ENCODE measurements at regions not wholly inside any gene's neighbourhood (a gene's known extent, or its start where the extent isn't known, plus 50 kb on each side); places are given as distances from the start of the nearest gene placed in this dataset.

DNA sequence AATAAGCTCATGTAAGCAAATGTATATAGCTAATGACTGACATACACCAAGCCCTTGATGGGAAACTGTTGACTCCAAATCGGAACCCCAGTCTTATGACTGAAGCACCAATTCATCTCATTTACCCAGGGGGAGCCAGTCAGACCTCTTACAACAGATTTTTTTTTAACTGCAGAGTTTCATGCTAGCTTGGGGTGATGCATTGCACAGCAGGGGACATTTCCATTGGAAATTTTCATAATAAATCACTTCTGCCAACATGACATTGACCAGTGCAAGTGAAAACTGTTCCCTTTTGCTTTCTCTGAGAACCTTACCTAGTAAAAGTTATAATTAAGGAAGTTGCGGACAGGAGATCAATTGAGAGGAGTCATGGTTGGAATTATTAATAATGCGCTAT is 137.0 kb upstream of the VWC2 start:
- CTCF ChIA-PET = no interaction called here
- dilution Hi-C loops (cut with HindIII; ENCODE audit: low sequenced_read_pairs, unreplicated experiment) = no loop called here

More for the DNA sequence above, 137.0 kb upstream of the VWC2 start:
- no CpG with 5 or more reads among the region's 3 CpGs for WGBS, 2 experiments (ENCODE audit: extremely low coverage in 2 of 2, insufficient read length in 1 of 2)
- H3K27me3 ChIP-seq (ENCODE audit: control insufficient read depth, insufficient read depth, low read length) = no peaks in the 10 kb centered on the region
- in situ Hi-C loops (cut with MboI; ENCODE audit: low sequenced_read_pairs) = no loop called here
- POLR2A ChIA-PET (ENCODE audit: unreplicated experiment) = no interaction called here
- no peak overlapping the region for H3K4me2 ChIP-seq (ENCODE audit: low read depth, low read length)
- no peaks in the 10 kb centered on the region for H3K36me3 ChIP-seq (ENCODE audit: control insufficient read depth, insufficient read depth, low read length)
- H3K14ac ChIP-seq (replicated peaks; ENCODE audit: low read depth, low read length) = no peak overlapping the region
- intact Hi-C loops (cut with micrococcal nuclease) = no loop called here
- TF ChIP-seq MXI1 (IDR thresholded peaks at IDR 0.05; ENCODE audit: borderline replicate concordance, low read depth, low read length) (no peak), USF2 (IDR thresholded peaks at IDR 0.05; ENCODE audit: low read depth, low read length) (no peak), FOS (IDR thresholded peaks at IDR 0.05; ENCODE audit: low read depth, low read length) (no peak), POLR2A (IDR thresholded peaks at IDR 0.05; ENCODE audit: low read depth, low read length) (no peak), CHD1 (IDR thresholded peaks at IDR 0.05; ENCODE audit: low read depth, low read length) (no peak), BHLHE40 (IDR thresholded peaks at IDR 0.05; ENCODE audit: low read depth, low read length) (no peak), CTCF (conservative IDR thresholded peaks at IDR 0.05; ENCODE audit: low read depth, low read length) (no peak), MAZ (IDR thresholded peaks at IDR 0.05; ENCODE audit: borderline replicate concordance, low read depth, low read length) (no peak), RAD21 (IDR thresholded peaks at IDR 0.05; ENCODE audit: low read length) (no peak), CEBPB (IDR thresholded peaks at IDR 0.05; ENCODE audit: low read depth, low read length) (no peak), RCOR1 (IDR thresholded peaks at IDR 0.05; ENCODE audit: insufficient replicate concordance, low read length) (no peak), NFE2L2 (IDR thresholded peaks at IDR 0.05; ENCODE audit: low read depth, low read length) (no peak), RFX5 (IDR thresholded peaks at IDR 0.05; ENCODE audit: low read depth, low read length) (no peak), SMC3 (IDR thresholded peaks at IDR 0.05; ENCODE audit: low read depth, low read length) (no peak), MAFK (IDR thresholded peaks at IDR 0.05; ENCODE audit: low read depth, low read length) (no peak)
- TF ChIP-seq, protein P1, sequence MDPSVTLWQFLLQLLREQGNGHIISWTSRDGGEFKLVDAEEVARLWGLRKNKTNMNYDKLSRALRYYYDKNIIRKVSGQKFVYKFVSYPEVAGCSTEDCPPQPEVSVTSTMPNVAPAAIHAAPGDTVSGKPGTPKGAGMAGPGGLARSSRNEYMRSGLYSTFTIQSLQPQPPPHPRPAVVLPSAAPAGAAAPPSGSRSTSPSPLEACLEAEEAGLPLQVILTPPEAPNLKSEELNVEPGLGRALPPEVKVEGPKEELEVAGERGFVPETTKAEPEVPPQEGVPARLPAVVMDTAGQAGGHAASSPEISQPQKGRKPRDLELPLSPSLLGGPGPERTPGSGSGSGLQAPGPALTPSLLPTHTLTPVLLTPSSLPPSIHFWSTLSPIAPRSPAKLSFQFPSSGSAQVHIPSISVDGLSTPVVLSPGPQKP (IDR thresholded peaks at IDR 0.05; ENCODE audit: borderline replicate concordance, low read depth, low read length) = no peak
- no peak for DNase-seq
- no peaks in the 10 kb centered on the region for H3K79me1 ChIP-seq (ENCODE audit: low read depth in 1 of 2, low read length in 2 of 2)
- no peak overlapping the region for H4K8ac ChIP-seq (ENCODE audit: low read depth in 2 of 2, low read length in 2 of 2)
- H2BK5ac ChIP-seq (ENCODE audit: low read depth, low read length, poor library complexity, severe bottlenecking) = no peak overlapping the region
- no peak overlapping the region for H4K91ac ChIP-seq (ENCODE audit: insufficient read depth, low read depth, low read length)
- H3K9me3 ChIP-seq (ENCODE audit: control insufficient read depth, insufficient read depth, low read length) = peaks cover 4% of the 10 kb centered on the region; the same call in 1 of the 2 replicates
- H3K9ac ChIP-seq (ENCODE audit: low read depth, low read length) = no peak overlapping the region
- H3K4me3 ChIP-seq (ENCODE audit: insufficient read depth, low read depth, low read length) = no peak overlapping the region
- H3K4me1 ChIP-seq (ENCODE audit: control insufficient read depth, insufficient read depth, low read length) = no peaks in the 10 kb centered on the region
- no peak overlapping the region for H2BK20ac ChIP-seq (ENCODE audit: low read depth, low read length)
- H2AK5ac ChIP-seq (ENCODE audit: low read depth, low read length) = no peak overlapping the region
- no peak for ATAC-seq (ENCODE audit: low read depth)
- H3K9me1 ChIP-seq (ENCODE audit: insufficient read depth, low read length) = no peaks in the 10 kb centered on the region
- no peak overlapping the region for H3K23ac ChIP-seq (ENCODE audit: low read depth, low read length)
- H3K27ac ChIP-seq (ENCODE audit: insufficient read depth, low read length) = no peak overlapping the region
- H2AFZ ChIP-seq (replicated peaks; ENCODE audit: low read length, poor library complexity) = no peak overlapping the region
- H4K20me1 ChIP-seq (ENCODE audit: insufficient read depth, low read length) = no peaks in the 10 kb centered on the region
- no peak overlapping the region for H3K4ac ChIP-seq (ENCODE audit: low read depth, low read length)
- H2BK120ac ChIP-seq (ENCODE audit: low read depth, low read length) = no peak overlapping the region
- H3K18ac ChIP-seq (ENCODE audit: low read depth, low read length) = no peak overlapping the region
- H4K5ac ChIP-seq (ENCODE audit: low read depth, low read length) = no peak overlapping the region
- H3K56ac ChIP-seq (ENCODE audit: extremely low read depth, insufficient read depth, low read length) = no peak overlapping the region
- no TSS peak for BruUV-seq (replicated peaks)
- no peak overlapping the region for H2AK9ac ChIP-seq (replicated peaks; ENCODE audit: low read depth, low read length, poor library complexity)
- H2BK15ac ChIP-seq (ENCODE audit: low read depth, low read length) = no peak overlapping the region

Measured in IMR-90 (cell line).